ENCODE measurements at regions not wholly inside any gene's neighbourhood (a gene's known extent, or its start where the extent isn't known, plus 50 kb on each side); places are given as distances from the start of the nearest gene placed in this dataset.

DNA sequence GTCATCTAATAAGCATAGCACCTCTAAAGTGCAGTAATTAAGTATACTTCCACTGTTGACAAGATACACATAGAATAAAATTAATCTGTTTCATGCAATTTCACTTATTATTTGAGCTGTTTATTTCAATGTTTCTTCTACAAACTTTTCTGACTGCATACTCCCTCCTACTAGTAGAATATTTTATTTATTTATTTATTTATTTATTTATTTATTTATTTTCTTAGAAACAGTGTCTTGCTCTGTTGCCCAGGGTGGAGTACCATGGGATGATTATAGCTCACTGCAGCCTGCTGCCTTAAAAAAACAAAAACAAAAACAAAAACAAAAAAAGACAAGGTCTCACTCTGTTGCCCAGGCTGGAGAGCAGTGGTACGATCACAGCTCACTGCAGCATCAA is 68.4 kb upstream of the KITLG start:
- no peak for TF ChIP-seq CTCF (optimal IDR thresholded peaks at IDR 0.05 in 1 of 3, IDR thresholded peaks at IDR 0.05 in 1 of 3, conservative IDR thresholded peaks at IDR 0.05 in 1 of 3; ENCODE audit: extremely low read depth in 1 of 3, insufficient read depth in 2 of 3, low read length in 3 of 3)
- TF ChIP-seq EZH2 (IDR thresholded peaks at IDR 0.05; ENCODE audit: low read length): no peak
